ENCODE measurements at regions not wholly inside any gene's neighbourhood (a gene's known extent, or its start where the extent isn't known, plus 50 kb on each side); places are given as distances from the start of the nearest gene placed in this dataset.

DNA sequence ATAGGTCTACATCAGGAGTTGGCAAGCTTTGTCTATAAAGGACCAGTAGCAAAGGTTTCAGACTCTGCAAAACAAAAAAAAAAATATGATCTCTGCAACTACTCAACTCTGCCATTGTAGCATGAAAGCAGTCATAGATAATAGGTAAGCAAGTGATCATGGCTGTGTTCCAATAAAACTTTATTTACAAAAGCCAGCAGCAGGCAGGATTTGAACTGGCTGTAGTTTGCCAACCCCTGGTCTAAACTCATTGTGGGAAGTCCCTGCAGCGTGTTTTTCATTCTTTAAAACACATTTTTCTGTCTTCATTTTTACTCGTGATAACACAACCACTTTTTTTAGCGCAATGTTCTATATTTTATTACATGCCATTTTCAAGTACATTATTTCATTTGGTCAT, 127.5 kb upstream of the COX10 start:
- Histone ChIP-seq H3K4me1 (ENCODE audit: control insufficient read depth in 4 of 4, insufficient read depth in 4 of 4, low read length in 3 of 4) (no peaks in the 10 kb centered on the region), H3K9me3 (ENCODE audit: control insufficient read depth in 4 of 4, low read length in 3 of 4) (no peaks in the 10 kb centered on the region), H3K9ac (ENCODE audit: low read depth in 1 of 2, low read length in 2 of 2) (no peak overlapping the region), H3K27me3 (ENCODE audit: control insufficient read depth in 4 of 4, insufficient read depth in 4 of 4, low read length in 3 of 4) (no peaks in the 10 kb centered on the region), H3K36me3 (ENCODE audit: control insufficient read depth in 4 of 4, insufficient read depth in 3 of 4, low read depth in 1 of 4, low read length in 3 of 4) (no peaks in the 10 kb centered on the region), H3K4me3 (ENCODE audit: low read depth in 1 of 3, low read length in 3 of 3) (no peak overlapping the region), H3K27ac (ENCODE audit: low read depth in 1 of 2, low read length in 2 of 2) (no peak overlapping the region)
- TF ChIP-seq SP1 (IDR thresholded peaks at IDR 0.05) (no peak), FOXA1 (IDR thresholded peaks at IDR 0.05) (no peak), HNF4G (IDR thresholded peaks at IDR 0.05) (no peak), NR2F2 (IDR thresholded peaks at IDR 0.05) (no peak), JUND (IDR thresholded peaks at IDR 0.05) (no peak), RXRA (IDR thresholded peaks at IDR 0.05) (no peak)
- TF ChIP-seq, protein P1, sequence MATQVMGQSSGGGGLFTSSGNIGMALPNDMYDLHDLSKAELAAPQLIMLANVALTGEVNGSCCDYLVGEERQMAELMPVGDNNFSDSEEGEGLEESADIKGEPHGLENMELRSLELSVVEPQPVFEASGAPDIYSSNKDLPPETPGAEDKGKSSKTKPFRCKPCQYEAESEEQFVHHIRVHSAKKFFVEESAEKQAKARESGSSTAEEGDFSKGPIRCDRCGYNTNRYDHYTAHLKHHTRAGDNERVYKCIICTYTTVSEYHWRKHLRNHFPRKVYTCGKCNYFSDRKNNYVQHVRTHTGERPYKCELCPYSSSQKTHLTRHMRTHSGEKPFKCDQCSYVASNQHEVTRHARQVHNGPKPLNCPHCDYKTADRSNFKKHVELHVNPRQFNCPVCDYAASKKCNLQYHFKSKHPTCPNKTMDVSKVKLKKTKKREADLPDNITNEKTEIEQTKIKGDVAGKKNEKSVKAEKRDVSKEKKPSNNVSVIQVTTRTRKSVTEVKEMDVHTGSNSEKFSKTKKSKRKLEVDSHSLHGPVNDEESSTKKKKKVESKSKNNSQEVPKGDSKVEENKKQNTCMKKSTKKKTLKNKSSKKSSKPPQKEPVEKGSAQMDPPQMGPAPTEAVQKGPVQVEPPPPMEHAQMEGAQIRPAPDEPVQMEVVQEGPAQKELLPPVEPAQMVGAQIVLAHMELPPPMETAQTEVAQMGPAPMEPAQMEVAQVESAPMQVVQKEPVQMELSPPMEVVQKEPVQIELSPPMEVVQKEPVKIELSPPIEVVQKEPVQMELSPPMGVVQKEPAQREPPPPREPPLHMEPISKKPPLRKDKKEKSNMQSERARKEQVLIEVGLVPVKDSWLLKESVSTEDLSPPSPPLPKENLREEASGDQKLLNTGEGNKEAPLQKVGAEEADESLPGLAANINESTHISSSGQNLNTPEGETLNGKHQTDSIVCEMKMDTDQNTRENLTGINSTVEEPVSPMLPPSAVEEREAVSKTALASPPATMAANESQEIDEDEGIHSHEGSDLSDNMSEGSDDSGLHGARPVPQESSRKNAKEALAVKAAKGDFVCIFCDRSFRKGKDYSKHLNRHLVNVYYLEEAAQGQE (IDR thresholded peaks at IDR 0.05), result no peak
- TF ChIP-seq, protein P2, sequence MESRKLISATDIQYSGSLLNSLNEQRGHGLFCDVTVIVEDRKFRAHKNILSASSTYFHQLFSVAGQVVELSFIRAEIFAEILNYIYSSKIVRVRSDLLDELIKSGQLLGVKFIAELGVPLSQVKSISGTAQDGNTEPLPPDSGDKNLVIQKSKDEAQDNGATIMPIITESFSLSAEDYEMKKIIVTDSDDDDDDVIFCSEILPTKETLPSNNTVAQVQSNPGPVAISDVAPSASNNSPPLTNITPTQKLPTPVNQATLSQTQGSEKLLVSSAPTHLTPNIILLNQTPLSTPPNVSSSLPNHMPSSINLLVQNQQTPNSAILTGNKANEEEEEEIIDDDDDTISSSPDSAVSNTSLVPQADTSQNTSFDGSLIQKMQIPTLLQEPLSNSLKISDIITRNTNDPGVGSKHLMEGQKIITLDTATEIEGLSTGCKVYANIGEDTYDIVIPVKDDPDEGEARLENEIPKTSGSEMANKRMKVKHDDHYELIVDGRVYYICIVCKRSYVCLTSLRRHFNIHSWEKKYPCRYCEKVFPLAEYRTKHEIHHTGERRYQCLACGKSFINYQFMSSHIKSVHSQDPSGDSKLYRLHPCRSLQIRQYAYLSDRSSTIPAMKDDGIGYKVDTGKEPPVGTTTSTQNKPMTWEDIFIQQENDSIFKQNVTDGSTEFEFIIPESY (IDR thresholded peaks at IDR 0.05), result no peak
- TF ChIP-seq, protein P3, sequence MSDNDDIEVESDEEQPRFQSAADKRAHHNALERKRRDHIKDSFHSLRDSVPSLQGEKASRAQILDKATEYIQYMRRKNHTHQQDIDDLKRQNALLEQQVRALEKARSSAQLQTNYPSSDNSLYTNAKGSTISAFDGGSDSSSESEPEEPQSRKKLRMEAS (IDR thresholded peaks at IDR 0.05), result no peak
- WGBS, result 80% methylated on average over 3 of the region's 3 CpGs
- DNase-seq (ENCODE audit: low spot score), result no peak

DNA sequence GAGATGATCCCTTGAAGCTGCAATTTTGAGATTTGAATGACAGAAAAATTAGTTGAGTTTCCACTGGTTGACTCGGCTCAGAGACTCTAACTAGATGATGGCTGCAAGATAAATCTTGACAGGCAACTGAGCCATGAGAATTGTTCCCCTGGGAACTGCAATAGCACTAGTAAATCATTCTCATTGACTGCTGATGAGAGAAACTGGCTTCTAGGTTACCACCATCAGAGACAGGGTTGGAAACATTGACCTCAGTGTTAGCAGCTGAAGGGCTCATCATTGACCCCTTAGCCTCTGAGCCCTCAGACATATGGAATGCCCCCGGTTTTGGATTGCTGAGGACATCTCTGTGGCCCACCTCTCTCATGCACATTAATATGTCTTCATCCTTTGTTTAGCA, 125.4 kb upstream of the COX10 start:
- Histone ChIP-seq H3K9ac (ENCODE audit: low read depth in 1 of 2, low read length in 2 of 2) (no peak overlapping the region), H3K36me3 (ENCODE audit: control insufficient read depth in 4 of 4, insufficient read depth in 3 of 4, low read depth in 1 of 4, low read length in 3 of 4) (no peaks in the 10 kb centered on the region), H3K9me3 (ENCODE audit: control insufficient read depth in 4 of 4, low read length in 3 of 4) (no peaks in the 10 kb centered on the region), H3K27me3 (ENCODE audit: control insufficient read depth in 4 of 4, insufficient read depth in 4 of 4, low read length in 3 of 4) (no peaks in the 10 kb centered on the region), H3K4me1 (ENCODE audit: control insufficient read depth in 4 of 4, insufficient read depth in 4 of 4, low read length in 3 of 4) (peaks cover 0 to 10% (median 8%) of the 10 kb centered on the region in 4 donors), H3K27ac (ENCODE audit: low read depth in 1 of 2, low read length in 2 of 2) (no peak overlapping the region), H3K4me3 (ENCODE audit: low read depth in 1 of 3, low read length in 3 of 3) (no peak overlapping the region)
- WGBS, result 76% methylated on average over 2 of the region's 2 CpGs
- TF ChIP-seq, protein P4, sequence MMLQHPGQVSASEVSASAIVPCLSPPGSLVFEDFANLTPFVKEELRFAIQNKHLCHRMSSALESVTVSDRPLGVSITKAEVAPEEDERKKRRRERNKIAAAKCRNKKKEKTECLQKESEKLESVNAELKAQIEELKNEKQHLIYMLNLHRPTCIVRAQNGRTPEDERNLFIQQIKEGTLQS (IDR thresholded peaks at IDR 0.05), result no peak
- TF ChIP-seq SP1 (IDR thresholded peaks at IDR 0.05) (no peak), JUND (IDR thresholded peaks at IDR 0.05) (no peak), FOXA1 (IDR thresholded peaks at IDR 0.05) (no peak), NR2F2 (IDR thresholded peaks at IDR 0.05) (no peak), FOXA2 (IDR thresholded peaks at IDR 0.05) (no peak), HNF4G (IDR thresholded peaks at IDR 0.05) (no peak), TAF1 (conservative IDR thresholded peaks at IDR 0.05) (no peak), YY1 (IDR thresholded peaks at IDR 0.05) (no peak)
- TF ChIP-seq, protein P3 (IDR thresholded peaks at IDR 0.05), result no peak
- TF ChIP-seq, protein P5, sequence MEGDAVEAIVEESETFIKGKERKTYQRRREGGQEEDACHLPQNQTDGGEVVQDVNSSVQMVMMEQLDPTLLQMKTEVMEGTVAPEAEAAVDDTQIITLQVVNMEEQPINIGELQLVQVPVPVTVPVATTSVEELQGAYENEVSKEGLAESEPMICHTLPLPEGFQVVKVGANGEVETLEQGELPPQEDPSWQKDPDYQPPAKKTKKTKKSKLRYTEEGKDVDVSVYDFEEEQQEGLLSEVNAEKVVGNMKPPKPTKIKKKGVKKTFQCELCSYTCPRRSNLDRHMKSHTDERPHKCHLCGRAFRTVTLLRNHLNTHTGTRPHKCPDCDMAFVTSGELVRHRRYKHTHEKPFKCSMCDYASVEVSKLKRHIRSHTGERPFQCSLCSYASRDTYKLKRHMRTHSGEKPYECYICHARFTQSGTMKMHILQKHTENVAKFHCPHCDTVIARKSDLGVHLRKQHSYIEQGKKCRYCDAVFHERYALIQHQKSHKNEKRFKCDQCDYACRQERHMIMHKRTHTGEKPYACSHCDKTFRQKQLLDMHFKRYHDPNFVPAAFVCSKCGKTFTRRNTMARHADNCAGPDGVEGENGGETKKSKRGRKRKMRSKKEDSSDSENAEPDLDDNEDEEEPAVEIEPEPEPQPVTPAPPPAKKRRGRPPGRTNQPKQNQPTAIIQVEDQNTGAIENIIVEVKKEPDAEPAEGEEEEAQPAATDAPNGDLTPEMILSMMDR (IDR thresholded peaks at IDR 0.05; ENCODE audit: low read depth, low read length, missing input control), result no peak
- no peak for DNase-seq (ENCODE audit: low spot score)
